Hindlimb muscle (tissue), 1 donor: ENCODE measurements at regions not wholly inside any gene's neighbourhood (a gene's known extent, or its start where the extent isn't known, plus 50 kb on each side); places are given as distances from the start of the nearest gene placed in this dataset.
A peak's percentile ranks its signal among the peaks of the same experiment; 100 is the strongest.

ENCODE experiments used
- DNase-seq: peaks from one replicate; pipeline ENCODE4 v3.0.0-alpha.2; 2013

- peak; percentile 28 for DNase-seq
Observed at GRCh38 chr6:168741942-168742782, 301.2 kb downstream of the SMOC2 start.

GRCh38 chr6:168741305-168741704 lies 300.3 kb downstream of the SMOC2 start:
- DNase-seq, result no peak

DNA sequence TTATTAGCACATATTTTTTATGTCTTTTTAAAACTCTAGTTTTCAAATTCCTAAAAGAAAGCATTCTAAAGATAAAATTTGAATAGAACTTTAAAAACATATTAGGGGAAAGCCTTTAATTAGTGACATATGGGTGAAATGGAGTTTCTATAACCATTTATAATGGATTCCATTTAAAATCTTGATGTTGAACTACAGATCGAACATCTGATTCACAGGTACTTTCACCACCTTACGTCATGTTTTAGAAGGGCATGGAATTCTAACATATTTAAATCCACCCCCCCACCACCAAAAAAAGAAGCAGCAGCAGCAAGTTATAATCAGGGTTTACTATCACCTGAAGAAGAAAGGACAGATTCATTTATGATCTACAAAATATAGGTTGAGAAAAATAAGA lies 298.4 kb downstream of the SMOC2 start:
- no peak for DNase-seq

- DNase-seq, result no peak
Observed at GRCh38 chr6:168737481-168737880, 296.5 kb downstream of the SMOC2 start.

DNA sequence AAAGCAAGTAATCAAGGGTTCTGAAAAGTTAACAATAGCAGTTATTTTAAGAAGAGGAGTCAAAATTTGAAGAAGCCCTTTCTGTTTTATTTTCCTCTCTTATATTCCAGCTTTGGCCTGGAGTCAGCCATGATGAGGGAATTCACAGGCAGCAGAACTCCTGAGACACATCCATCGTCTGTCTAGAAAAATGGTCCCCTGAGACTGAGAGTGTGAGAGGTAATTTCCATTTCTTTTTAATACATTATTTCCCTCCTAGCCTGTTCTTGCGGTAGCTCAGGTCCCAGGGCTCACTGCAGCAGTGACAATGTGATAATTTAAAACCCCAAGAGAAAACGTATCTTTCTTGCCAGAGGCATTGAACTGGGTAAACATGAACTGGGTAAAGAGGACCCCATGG lies 296.0 kb downstream of the SMOC2 start:
- DNase-seq, result no peak

DNA sequence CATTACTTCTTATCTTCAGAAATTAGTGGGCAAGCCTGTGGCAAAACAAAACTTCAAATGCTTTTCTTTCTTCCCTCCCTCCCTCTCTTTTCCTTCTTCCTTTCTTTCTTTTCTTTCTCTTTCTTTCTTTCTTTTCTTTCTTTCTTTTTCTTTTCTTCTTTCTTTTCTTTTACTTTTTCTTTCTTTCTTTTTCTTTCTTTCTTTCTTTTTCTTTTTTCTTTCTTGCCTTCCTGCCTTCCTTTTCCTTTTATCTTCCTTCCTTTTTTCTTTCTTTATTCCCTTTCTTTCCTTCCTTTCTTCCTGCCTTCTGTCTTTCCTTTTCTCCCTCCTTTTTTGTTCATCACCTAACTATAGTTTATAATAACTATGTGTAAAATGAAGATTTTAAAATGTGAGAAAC lies 295.1 kb downstream of the SMOC2 start:
- DNase-seq, result no peak

GRCh38 chr6:168735268-168735949 lies 294.4 kb downstream of the SMOC2 start:
- no peak for DNase-seq

GRCh38 chr6:168734523-168734922 lies 293.5 kb downstream of the SMOC2 start:
- no peak for DNase-seq

DNA sequence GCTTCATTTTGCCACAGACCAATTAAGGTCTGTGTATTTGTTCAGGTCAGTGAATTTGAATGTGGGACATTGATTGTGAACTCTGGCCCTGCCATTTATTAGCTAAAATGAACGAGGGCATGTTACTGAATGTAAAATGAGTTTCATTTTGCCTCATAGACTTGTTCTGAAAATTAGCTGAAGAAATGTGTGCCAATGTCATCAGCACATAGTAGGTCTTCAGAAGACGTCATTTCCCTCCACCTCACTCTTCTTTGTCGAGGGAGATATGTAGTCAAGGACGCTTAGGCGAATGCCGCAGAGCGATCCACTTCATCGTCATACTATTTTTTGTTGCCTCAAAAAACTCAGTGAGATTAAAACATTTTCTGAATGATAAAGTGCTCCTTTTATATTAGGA lies 291.7 kb downstream of the SMOC2 start:
- DNase-seq, result no peak

DNA sequence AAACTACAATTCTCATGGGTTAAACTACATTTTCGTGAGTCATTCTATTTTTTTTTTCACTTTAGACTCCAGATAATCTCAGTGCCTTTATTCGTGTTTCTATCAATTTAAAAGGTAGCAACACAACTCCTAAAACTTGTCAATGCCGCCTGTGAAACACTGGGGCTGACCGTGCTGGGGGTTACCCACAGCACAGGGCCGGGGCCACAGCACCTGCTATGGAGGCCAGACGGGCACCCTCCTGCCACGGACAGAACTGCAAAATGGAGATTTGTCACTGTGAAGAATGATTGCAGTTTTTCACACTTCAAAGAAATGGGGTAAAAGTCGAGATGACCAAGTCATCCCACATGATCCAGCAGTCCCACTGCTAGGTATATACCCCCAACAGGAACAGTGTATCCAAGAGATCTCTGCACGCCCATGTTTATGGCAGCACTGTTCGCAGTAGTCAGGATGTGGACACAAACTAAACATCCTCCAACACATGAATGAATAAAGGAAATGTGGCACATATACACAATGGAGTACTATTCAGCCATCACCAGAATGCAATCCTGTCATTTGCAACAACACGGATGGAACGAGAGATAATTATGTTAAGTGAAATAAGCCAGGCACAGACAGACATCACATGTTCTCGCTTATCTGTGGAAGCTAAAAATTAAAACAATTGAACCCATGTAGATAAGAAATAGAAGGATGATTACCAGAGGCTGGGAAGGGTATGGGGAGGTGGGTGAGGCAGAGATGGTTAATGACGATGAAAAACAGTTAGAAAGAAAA lies 290.1 kb downstream of the SMOC2 start:
- DNase-seq, result no peak

DNA sequence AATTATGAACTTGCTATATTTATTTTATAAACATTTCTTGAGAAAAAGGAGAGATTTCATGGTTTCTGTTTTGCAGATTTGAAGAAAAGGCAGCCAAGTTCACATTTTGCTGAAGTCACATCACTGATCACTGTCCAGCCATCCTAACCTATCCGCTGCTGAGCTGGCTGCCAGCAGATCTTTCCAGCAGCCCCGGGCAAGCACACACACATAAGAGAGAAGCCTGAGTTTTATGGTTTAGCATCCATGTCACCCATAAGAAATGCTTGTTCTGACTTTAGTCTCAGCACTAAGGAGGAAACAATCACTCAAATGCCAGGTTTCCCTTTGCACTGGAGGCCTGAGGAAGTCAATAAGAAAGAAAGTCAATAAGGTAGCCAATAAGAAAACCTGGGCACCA lies 287.1 kb downstream of the SMOC2 start:
- peak; percentile 34 for DNase-seq

- no peak for DNase-seq
Observed at GRCh38 chr6:168726312-168726856, 285.4 kb downstream of the SMOC2 start.

- DNase-seq, result no peak
Observed at GRCh38 chr6:168725802-168726201, 284.8 kb downstream of the SMOC2 start.

GRCh38 chr6:168724669-168725570 lies 283.9 kb downstream of the SMOC2 start:
- DNase-seq, result peak; percentile 10

DNA sequence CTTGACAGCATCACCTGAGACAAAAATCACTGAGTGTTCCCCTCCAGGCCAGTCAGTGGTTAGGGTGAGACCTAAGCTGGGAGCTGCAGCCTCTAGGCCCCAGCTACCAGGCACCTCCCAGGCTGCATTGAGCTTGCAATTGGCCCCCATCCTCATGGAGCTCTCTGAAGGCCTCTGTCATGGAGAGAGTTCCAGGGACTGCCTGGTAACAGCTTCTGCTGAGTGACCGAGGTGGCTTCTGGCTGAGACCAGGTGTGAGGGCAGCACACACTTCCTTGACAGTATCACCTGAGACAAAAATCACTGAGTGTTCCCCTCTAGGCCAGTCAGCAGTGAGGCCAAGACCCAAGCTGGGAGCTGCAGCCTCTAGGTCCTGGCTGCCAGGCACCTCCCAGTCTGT lies 283.0 kb downstream of the SMOC2 start:
- DNase-seq, result no peak

DNA sequence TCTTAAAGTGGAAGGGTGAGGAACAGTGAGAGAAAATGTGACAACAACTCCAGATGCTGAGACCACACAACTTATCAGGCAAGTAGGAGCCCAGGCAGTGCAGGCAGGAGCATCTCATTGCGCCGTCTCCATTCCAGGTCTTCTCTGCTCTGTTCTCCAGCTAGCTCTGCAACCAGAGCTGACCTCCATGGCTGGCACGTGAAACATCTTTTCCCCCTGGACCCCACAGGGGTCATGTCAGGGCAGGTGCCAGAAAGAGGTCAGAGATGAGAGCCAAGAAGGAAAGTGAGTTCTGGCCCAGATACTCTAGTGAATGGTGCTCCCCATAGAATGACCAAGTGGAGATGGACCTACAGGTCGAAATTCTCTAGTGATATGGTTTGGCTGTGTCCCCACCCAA lies 281.4 kb downstream of the SMOC2 start:
- DNase-seq, result no peak

DNA sequence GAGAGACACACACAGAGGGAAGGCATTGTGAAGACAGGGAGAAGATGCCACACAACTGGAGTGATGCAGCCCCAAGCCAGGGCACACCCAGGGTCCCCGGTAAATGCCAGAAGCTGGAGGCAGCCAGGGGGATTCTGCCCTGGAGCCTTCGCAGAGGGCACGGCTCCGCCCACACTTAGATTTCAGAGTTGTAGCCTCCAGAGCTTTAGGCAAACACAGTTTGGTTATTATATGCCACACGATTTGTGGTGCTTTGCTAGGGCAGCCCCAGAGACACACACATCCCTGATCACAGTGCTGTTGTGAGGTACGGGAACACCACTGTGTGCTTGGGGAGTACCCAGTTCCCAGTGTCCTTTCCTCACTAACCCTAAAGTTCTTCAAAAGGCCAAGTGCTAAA lies 280.6 kb downstream of the SMOC2 start:
- DNase-seq, result no peak

DNA sequence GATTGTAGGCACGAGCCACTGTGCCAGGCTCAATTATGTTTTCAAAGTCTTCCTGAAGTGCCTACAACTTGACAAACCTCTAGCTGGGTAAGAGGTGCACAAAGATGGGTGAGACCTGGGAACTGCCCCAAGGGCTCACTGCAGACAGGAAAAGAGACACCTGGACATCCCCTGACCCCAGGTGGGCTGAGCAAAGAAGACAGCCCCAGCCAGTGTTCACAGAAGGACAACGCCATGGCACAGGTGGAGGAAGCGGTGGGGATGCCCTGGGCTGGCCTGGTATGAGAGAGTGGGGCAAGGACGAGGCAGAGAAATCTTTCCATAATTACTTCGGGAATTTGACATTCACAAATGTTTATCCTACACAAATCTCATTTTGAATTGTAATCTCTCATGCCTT lies 278.9 kb downstream of the SMOC2 start:
- DNase-seq, result no peak

GRCh38 chr6:168718821-168719475 lies 278.0 kb downstream of the SMOC2 start:
- DNase-seq, result no peak
